Neuronal stem cell (in vitro differentiated cells): ENCODE measurements at regions not wholly inside any gene's neighbourhood (a gene's known extent, or its start where the extent isn't known, plus 50 kb on each side); places are given as distances from the start of the nearest gene placed in this dataset.
A peak's percentile ranks its signal among the peaks of the same experiment; 100 is the strongest.

Experiments
- DNase-seq: peaks from one replicate; pipeline ENCODE4 v3.0.0-alpha.2; 2013; ENCODE audit warnings: low spot score
- H2AFZ ChIP-seq: one replicate; pipeline ENCODE4 v1.6.1; 2013; ENCODE audit warnings: mild to moderate bottlenecking, low read length, inconsistent platforms
- H2AK5ac ChIP-seq: 2 replicates; pipeline ENCODE4 v1.6.1; 2013; ENCODE audit warnings: low read depth, mild to moderate bottlenecking, inconsistent platforms, low read length, moderate library complexity, mixed read lengths
- H2BK120ac ChIP-seq: 2 replicates; pipeline ENCODE4 v1.6.1; 2013; ENCODE audit warnings: low read depth, mild to moderate bottlenecking, inconsistent platforms, low read length, moderate library complexity, mixed read lengths
- H2BK12ac ChIP-seq: one replicate; pipeline ENCODE4 v1.6.1; 2013; ENCODE audit warnings: low read length, inconsistent platforms
- H2BK15ac ChIP-seq: 2 replicates; pipeline ENCODE4 v1.6.1; 2013; ENCODE audit warnings: mild to moderate bottlenecking, low read length, inconsistent platforms, mixed read lengths
- H2BK5ac ChIP-seq: one replicate; pipeline ENCODE4 v1.6.1; 2013; ENCODE audit warnings: inconsistent platforms, mild to moderate bottlenecking, low read length, moderate library complexity
- H3K14ac ChIP-seq: one replicate; pipeline ENCODE4 v1.6.1; 2013; ENCODE audit warnings: low read length, inconsistent platforms
- H3K18ac ChIP-seq: 2 replicates; pipeline ENCODE4 v1.6.1; 2013; ENCODE audit warnings: low read length, inconsistent platforms
- H3K23ac ChIP-seq: 2 replicates; pipeline ENCODE4 v1.6.1; 2013; ENCODE audit warnings: low read depth, mild to moderate bottlenecking, mixed read lengths, low read length, inconsistent platforms; ENCODE audit not compliant: poor library complexity
- H3K27ac ChIP-seq: replicated peaks from 3 replicates; pipeline ENCODE4 v1.5.1; 2013; ENCODE audit warnings: low read length, inconsistent platforms
- H3K27me3 ChIP-seq, 3 experiments: 2 replicates each; pipeline ENCODE4 v1.6.1; 2013; ENCODE audit warnings: low read length in 3 of 3, mild to moderate bottlenecking in 2 of 3, inconsistent platforms in 1 of 3, low read depth in 1 of 3, mixed read lengths in 1 of 3, moderate library complexity in 1 of 3; ENCODE audit not compliant: control insufficient read depth in 3 of 3, insufficient read depth in 3 of 3
- H3K36me3 ChIP-seq, 2 donors: replicated peaks in 1 of 2; 2 replicates each; pipeline ENCODE4 v1.6.1; 2013; ENCODE audit warnings: low read length in 2 of 2; ENCODE audit not compliant: control insufficient read depth in 2 of 2, insufficient read depth in 2 of 2
- H3K4ac ChIP-seq: 2 replicates; pipeline ENCODE4 v1.6.1; 2013; ENCODE audit warnings: inconsistent platforms, mild to moderate bottlenecking, low read length, moderate library complexity
- H3K4me1 ChIP-seq, 2 donors: 1 replicate in 1 of 2; 2 replicates in 1 of 2; pipeline ENCODE4 v1.6.1; 2013; ENCODE audit warnings: low read length in 2 of 2, low read depth in 1 of 2; ENCODE audit not compliant: control insufficient read depth in 2 of 2, insufficient read depth in 1 of 2
- H3K4me2 ChIP-seq: one replicate; pipeline ENCODE4 v1.6.1; 2013; ENCODE audit warnings: mild to moderate bottlenecking, low read length, inconsistent platforms; ENCODE audit not compliant: insufficient read depth, poor library complexity, severe bottlenecking
- H3K4me3 ChIP-seq, 2 donors: 2 replicates each; pipeline ENCODE4 v1.5.1; 2013; ENCODE audit warnings: low read length in 2 of 2, mild to moderate bottlenecking in 2 of 2, inconsistent platforms in 1 of 2, moderate library complexity in 1 of 2
- H3K79me1 ChIP-seq: one replicate; pipeline ENCODE4 v1.6.1; 2013; ENCODE audit warnings: low read depth, mild to moderate bottlenecking, inconsistent platforms, low read length, moderate library complexity
- H3K9ac ChIP-seq: one replicate; pipeline ENCODE4 v1.6.1; 2013; ENCODE audit warnings: mild to moderate bottlenecking, low read depth, low read length, inconsistent platforms; ENCODE audit not compliant: poor library complexity
- H3K9me3 ChIP-seq, 2 donors: replicated peaks in 1 of 2; 2 replicates each; pipeline versions ENCODE3 to v1.6.1; 2013; ENCODE audit warnings: low read length in 2 of 2, mild to moderate bottlenecking in 2 of 2, inconsistent platforms in 1 of 2, low read depth in 1 of 2, mixed read lengths in 1 of 2, moderate library complexity in 1 of 2; ENCODE audit not compliant: control insufficient read depth in 2 of 2, insufficient read depth in 1 of 2
- H4K8ac ChIP-seq: one replicate; pipeline ENCODE4 v1.6.1; 2013; ENCODE audit warnings: low read depth, mild to moderate bottlenecking, inconsistent platforms, low read length, moderate library complexity
- H4K91ac ChIP-seq: one replicate; pipeline ENCODE4 v1.6.1; 2013; ENCODE audit warnings: low read length, low read depth, mild to moderate bottlenecking, inconsistent platforms; ENCODE audit not compliant: poor library complexity
- WGBS, 2 donors: extraction: QIAGEN DNeasy Blood & Tissue Kit; methylation state at CpG; one replicate each; pipeline ENCODE4 v1.1.7; 2013; ENCODE audit warnings: missing lambda C conversion rate in 2 of 2, mixed read lengths in 1 of 2; ENCODE audit not compliant: insufficient read length in 2 of 2, insufficient replicate concordance in 1 of 2; ENCODE audit errors: extremely low coverage in 2 of 2; 5-methylcytosine and 5-hydroxymethylcytosine counted together

DNA sequence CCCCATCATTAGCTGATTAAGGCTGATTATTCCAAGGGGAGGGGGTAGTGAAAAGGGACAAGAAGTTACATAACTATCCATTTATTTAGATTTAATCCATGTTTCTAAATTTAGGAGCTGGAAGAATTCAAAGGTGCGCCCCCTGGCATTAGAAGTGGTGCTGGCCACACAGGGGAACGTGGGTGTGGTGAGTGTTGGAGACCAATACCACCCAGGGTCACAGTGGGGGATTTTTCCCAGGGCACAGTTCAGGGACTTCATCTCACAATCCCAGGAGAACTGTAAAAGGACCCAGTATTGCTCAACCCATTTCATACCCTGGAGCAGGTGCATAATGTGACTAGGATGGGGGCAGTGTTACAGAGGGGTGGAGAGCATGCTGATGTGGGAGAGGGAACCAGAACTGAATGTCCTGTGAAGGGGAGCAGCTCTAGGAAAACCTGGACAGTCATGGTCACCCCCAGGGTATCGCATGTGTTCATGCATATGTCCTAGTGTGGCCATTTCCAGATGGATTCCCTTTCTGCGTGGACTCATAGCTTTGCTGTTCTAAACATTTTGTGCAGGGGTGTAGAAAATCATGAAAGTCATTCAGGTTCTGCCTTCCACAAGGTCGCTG, 110.3 kb downstream of the LSM3 start:
- Histone ChIP-seq H3K4me3 (no peak overlapping the region), H2AFZ (no peak overlapping the region), H3K14ac (no peak overlapping the region), H3K4ac (no peak overlapping the region), H2BK5ac (no peak overlapping the region), H3K9ac (no peak overlapping the region), H3K36me3 (no peaks in the 10 kb centered on the region), H2BK15ac (no peak overlapping the region), H3K9me3 (no peaks in the 10 kb centered on the region), H4K91ac (no peak overlapping the region), H2BK12ac (no peak overlapping the region), H3K4me1 (peaks cover 0 to 11% of the 10 kb centered on the region in 2 donors), H3K27ac (no peak overlapping the region), H3K4me2 (no peak overlapping the region), H3K27me3 (peaks cover 0 to 23% (median 0%) of the 10 kb centered on the region in 3 experiments), H3K23ac (no peak overlapping the region), H3K18ac (no peak overlapping the region), H2AK5ac (no peak overlapping the region), H3K79me1 (no peaks in the 10 kb centered on the region), H2BK120ac (no peak overlapping the region), H4K8ac (no peak overlapping the region)
- WGBS, 2 donors = no CpG with 5 or more reads among the region's 5 CpGs
- no peak for DNase-seq

GRCh38 chr3:14289590-14290461, 111.2 kb downstream of the LSM3 start:
- no peak overlapping the region for H3K4ac ChIP-seq
- H3K36me3 ChIP-seq = no peaks in the 10 kb centered on the region
- H3K18ac ChIP-seq = no peak overlapping the region
- H3K4me1 ChIP-seq = peaks cover 0 to 11% of the 10 kb centered on the region in 2 donors
- H2BK120ac ChIP-seq = no peak overlapping the region
- WGBS, 2 donors = no CpG with 5 or more reads among the region's 7 CpGs
- no peak overlapping the region for H4K91ac ChIP-seq
- no peaks in the 10 kb centered on the region for H3K79me1 ChIP-seq
- no peak overlapping the region for H2AFZ ChIP-seq
- peaks cover 0 to 19% (median 0%) of the 10 kb centered on the region in 3 experiments for H3K27me3 ChIP-seq
- no peak overlapping the region for H3K14ac ChIP-seq
- H2BK12ac ChIP-seq = no peak overlapping the region
- H4K8ac ChIP-seq = no peak overlapping the region
- no peak for DNase-seq
- H3K4me2 ChIP-seq = no peak overlapping the region
- no peaks in the 10 kb centered on the region for H3K9me3 ChIP-seq
- H2BK5ac ChIP-seq = no peak overlapping the region
- H3K4me3 ChIP-seq = no peak overlapping the region
- no peak overlapping the region for H3K27ac ChIP-seq
- no peak overlapping the region for H3K23ac ChIP-seq
- H2AK5ac ChIP-seq = no peak overlapping the region
- H2BK15ac ChIP-seq = no peak overlapping the region
- H3K9ac ChIP-seq = no peak overlapping the region

- Histone ChIP-seq H3K14ac (no peak overlapping the region), H2BK12ac (no peak overlapping the region), H3K27me3 (peaks cover 0 to 11% (median 0%) of the 10 kb centered on the region in 3 experiments), H3K18ac (peak overlapping the region; percentile 50), H3K4me3 (no peak overlapping the region), H3K27ac (no peak overlapping the region), H2BK15ac (no peak overlapping the region), H4K8ac (no peak overlapping the region), H2BK5ac (no peak overlapping the region), H2AK5ac (no peak overlapping the region), H2BK120ac (no peak overlapping the region), H3K9ac (no peak overlapping the region), H4K91ac (no peak overlapping the region), H3K4me1 (peaks cover 0 to 5% of the 10 kb centered on the region in 2 donors), H3K4me2 (no peak overlapping the region), H3K4ac (no peak overlapping the region), H3K9me3 (no peaks in the 10 kb centered on the region), H3K36me3 (no peaks in the 10 kb centered on the region), H2AFZ (no peak overlapping the region), H3K23ac (no peak overlapping the region), H3K79me1 (no peaks in the 10 kb centered on the region)
- DNase-seq = no peak
- no CpG with 5 or more reads among the region's 9 CpGs for WGBS, 2 donors
These were observed 111.6 kb upstream of the SLC6A6 start for GRCh38 chr3:14290631-14291385.

- H2BK12ac ChIP-seq = no peak overlapping the region
- no peak overlapping the region for H3K27ac ChIP-seq
- H3K14ac ChIP-seq = no peak overlapping the region
- no peak overlapping the region for H3K18ac ChIP-seq
- no peaks in the 10 kb centered on the region for H3K9me3 ChIP-seq
- H2BK120ac ChIP-seq = no peak overlapping the region
- H3K9ac ChIP-seq = no peak overlapping the region
- no peak overlapping the region for H2AFZ ChIP-seq
- no peaks in the 10 kb centered on the region for H3K79me1 ChIP-seq
- H3K4ac ChIP-seq = no peak overlapping the region
- WGBS, 2 donors = no CpG with 5 or more reads among the region's 3 CpGs
- peaks cover 0 to 6% of the 10 kb centered on the region in 2 donors for H3K4me1 ChIP-seq
- no peak overlapping the region for H2BK5ac ChIP-seq
- no peak overlapping the region for H3K23ac ChIP-seq
- H3K27me3 ChIP-seq = peaks cover 0 to 14% (median 9%) of the 10 kb centered on the region in 3 experiments
- no peaks in the 10 kb centered on the region for H3K36me3 ChIP-seq
- H4K91ac ChIP-seq = no peak overlapping the region
- no peak overlapping the region for H3K4me2 ChIP-seq
- no peak overlapping the region for H3K4me3 ChIP-seq
- H2BK15ac ChIP-seq = no peak overlapping the region
- no peak overlapping the region for H4K8ac ChIP-seq
- no peak overlapping the region for H2AK5ac ChIP-seq
- no peak for DNase-seq
These were observed 107.4 kb upstream of the SLC6A6 start for GRCh38 chr3:14295037-14295436.
